ENCODE measurements at regions not wholly inside any gene's neighbourhood (a gene's known extent, or its start where the extent isn't known, plus 50 kb on each side); places are given as distances from the start of the nearest gene placed in this dataset.
"Not testable (repeated sequence)": the region's sequence is repeated elsewhere in the genome, so short reads cannot be mapped to it uniquely, and the experiment has no call there.

DNA sequence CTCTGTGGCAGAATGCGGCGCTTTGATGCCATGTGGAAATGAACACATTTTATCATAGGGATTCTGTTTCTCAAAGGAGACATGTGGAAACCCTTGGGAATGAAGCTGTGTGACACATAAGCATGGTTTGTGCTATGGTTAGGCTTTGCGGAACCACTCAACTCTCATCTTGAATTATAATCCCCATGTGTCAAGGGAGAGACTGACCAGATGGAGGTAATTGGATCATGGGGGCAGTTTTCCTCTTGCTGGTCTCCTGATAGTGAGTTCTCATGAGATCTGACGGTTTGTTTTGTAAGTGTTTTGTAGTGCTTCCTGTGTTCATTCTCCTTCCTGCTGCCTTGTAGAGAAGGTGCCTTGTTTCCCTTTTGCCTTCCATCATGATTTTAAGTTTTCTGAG, 1109.2 kb upstream of the ALCAM start:
- TF ChIP-seq, protein P1, sequence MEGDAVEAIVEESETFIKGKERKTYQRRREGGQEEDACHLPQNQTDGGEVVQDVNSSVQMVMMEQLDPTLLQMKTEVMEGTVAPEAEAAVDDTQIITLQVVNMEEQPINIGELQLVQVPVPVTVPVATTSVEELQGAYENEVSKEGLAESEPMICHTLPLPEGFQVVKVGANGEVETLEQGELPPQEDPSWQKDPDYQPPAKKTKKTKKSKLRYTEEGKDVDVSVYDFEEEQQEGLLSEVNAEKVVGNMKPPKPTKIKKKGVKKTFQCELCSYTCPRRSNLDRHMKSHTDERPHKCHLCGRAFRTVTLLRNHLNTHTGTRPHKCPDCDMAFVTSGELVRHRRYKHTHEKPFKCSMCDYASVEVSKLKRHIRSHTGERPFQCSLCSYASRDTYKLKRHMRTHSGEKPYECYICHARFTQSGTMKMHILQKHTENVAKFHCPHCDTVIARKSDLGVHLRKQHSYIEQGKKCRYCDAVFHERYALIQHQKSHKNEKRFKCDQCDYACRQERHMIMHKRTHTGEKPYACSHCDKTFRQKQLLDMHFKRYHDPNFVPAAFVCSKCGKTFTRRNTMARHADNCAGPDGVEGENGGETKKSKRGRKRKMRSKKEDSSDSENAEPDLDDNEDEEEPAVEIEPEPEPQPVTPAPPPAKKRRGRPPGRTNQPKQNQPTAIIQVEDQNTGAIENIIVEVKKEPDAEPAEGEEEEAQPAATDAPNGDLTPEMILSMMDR (conservative IDR thresholded peaks at IDR 0.05; ENCODE audit: low read length): no peak
- no peak for DNase-seq (ENCODE audit: low read depth)
- H3K4me3 ChIP-seq (ENCODE audit: low read length): no peak overlapping the region

DNA sequence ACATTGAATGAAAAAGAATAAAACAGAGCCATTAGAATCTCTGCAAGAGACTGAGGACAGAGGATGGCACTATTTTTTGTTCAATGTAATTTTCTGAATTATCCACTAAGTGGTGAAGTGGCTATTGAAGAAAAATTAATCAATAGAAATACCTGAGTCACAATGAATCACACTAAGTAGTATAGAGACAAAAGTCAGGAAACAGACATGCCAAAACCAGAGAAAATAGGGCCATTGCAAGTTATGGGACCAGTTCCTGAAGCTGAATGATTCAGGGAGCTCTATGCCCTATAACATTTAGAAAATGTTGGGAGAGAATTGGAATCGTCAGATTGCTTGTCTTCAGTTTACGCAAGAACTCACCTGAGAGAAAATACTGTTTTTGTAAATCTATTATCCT, 1103.2 kb upstream of the ALCAM start:
- DNase-seq (ENCODE audit: low read depth): no peak
- no peak overlapping the region for H3K4me3 ChIP-seq (ENCODE audit: low read length)
- TF ChIP-seq, protein P1 (conservative IDR thresholded peaks at IDR 0.05; ENCODE audit: low read length): no peak

DNA sequence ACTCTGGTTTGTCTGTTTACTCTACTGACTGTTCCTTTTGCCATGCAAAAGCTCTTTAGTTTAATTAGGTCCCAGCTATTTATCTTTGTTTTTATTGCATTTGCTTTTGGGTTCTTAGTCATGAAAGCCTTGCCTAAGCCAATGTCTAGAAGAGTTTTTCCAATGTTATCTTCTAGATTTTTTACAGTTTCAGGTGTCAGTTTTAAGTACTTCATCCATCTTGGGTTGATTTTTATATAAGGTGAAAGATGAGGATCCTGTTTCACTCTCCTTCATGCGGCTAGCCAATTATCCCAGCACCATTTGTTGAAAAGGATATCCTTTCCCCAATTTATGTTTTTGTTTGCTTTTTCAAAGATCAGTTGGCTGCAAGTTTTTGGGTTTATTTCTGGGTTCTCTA, 1100.5 kb upstream of the ALCAM start:
- not testable (repeated sequence) for DNase-seq (ENCODE audit: low read depth); H3K4me3 ChIP-seq (ENCODE audit: low read length)

DNA sequence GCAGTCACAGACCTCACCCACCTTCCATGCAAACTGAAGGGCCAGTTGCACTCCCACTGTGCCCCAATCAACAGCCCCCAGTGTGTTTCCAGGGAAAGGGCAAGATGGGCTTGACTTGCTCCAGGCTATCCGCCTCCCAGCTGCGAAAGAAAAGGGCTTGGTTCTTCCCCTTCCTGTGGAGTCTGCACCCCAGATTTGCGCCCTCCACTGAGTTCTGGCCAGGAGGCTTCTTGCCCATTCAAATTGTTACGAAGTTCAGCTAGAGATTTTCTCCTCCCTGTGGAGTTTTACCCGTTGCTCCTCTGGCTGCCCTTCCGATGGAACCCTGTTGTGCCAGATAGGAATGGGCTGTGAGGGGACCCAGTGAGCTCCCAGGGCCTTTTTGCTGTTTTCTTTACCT, 1096.9 kb upstream of the ALCAM start:
- H3K4me3 ChIP-seq (ENCODE audit: low read length): no peak overlapping the region
- TF ChIP-seq, protein P1 (conservative IDR thresholded peaks at IDR 0.05; ENCODE audit: low read length): no peak
- no peak for DNase-seq (ENCODE audit: low read depth)

DNA sequence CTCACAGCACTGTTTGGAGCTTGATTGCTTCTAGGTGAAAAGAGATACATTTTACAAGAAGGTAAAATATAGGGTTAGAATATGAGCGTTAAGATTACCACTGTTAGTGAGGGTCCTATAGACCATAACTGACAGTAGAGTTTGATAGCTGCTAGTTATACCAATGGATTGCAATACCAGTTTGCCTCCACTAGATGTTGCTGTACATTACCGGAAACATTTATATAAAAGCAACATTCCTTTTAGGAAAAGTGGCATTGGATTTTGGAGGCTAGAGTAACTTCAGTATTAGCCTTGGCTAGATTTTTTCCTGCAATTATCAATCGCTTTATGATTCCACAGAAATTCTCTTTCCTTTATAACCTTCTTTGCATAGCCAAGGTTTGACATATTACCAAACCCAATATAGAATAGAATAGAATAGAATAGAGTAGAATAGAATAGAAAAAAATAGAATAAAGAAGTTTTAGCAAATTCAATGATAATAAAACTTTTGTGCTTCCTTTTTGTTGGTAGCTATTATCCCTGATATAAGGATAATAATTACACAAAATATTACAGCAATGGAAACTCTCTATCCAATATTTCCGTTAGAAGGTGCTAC, 1093.6 kb upstream of the ALCAM start:
- TF ChIP-seq, protein P1 (conservative IDR thresholded peaks at IDR 0.05; ENCODE audit: low read length): peak; percentile 96
- peak; percentile 61 for DNase-seq (ENCODE audit: low read depth)
- no peak overlapping the region for H3K4me3 ChIP-seq (ENCODE audit: low read length)

DNA sequence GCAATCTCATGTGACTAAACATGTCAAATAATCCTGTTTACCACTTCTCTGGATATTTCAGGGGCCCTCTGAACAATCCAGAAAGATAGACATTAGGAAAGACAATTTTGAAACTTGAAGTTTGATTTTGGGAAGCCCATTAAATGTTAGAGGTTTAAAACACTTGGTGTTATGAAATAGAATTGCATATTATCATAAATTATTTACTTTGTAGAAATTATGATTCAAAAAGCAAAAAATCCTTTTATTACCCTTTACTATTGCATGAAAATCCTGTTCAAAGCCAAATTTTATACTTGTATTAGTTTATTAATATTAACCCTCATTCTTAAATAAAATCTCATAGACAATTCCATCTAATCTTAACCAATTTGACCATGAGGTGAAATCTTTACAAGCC, 1091.5 kb upstream of the ALCAM start:
- no peak for DNase-seq (ENCODE audit: low read depth)
- no peak overlapping the region for H3K4me3 ChIP-seq (ENCODE audit: low read length)
- TF ChIP-seq, protein P1 (conservative IDR thresholded peaks at IDR 0.05; ENCODE audit: low read length): no peak

DNA sequence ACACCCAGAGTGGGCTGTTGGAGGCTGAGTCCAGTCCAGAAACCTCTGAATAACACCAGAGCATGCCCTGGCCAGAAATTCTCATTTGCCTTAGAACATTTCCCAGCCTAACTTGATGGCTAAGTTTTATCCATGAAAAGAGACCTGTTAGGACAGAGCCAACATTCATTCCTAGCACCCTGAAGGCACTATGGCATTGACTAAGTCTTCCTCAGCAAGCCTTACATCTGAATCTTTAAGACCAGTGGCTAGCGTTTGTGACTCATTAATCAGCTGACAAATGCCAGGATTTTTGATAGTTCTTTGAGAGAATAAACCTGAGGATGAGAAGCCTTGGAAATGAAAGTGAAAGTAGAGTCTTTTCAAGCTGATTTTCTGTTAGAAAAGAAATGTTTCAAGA, 1087.1 kb upstream of the ALCAM start:
- TF ChIP-seq, protein P1 (conservative IDR thresholded peaks at IDR 0.05; ENCODE audit: low read length): no peak
- peak overlapping the region; percentile 41 for H3K4me3 ChIP-seq (ENCODE audit: low read length)

DNA sequence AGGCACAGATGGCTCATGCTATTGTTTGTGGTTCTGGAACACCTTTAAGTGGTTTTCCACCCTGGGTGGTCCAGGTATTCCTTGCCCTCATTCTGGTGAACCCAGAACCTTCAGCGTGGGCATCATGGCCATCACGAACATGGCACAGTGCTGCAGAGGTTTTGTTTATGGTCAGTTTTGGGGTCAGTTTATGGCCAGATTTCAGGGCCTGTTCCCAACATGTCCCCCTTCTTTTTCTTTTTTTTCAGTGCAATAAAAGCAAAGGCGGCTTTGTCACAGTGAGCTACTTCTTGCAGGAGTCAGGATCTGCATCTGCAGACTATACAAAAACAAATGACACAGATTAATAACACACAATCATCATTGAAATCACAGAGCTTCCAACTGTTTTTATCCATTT, 1085.0 kb upstream of the ALCAM start:
- DNase-seq (ENCODE audit: low read depth): no peak
- no peak overlapping the region for H3K4me3 ChIP-seq (ENCODE audit: low read length)
- TF ChIP-seq, protein P1 (conservative IDR thresholded peaks at IDR 0.05; ENCODE audit: low read length): no peak

More for the DNA sequence above, 1087.1 kb upstream of the ALCAM start:
- peak; percentile 40 for DNase-seq (ENCODE audit: low read depth)
